CD4-positive, alpha-beta T cell treated with Interferon alpha-2 for 1 hour (primary cell): ENCODE measurements at regions not wholly inside any gene's neighbourhood (a gene's known extent, or its start where the extent isn't known, plus 50 kb on each side); places are given as distances from the start of the nearest gene placed in this dataset.

Source experiments
- DNase-seq, 2 donors: peaks; one replicate each; pipeline ENCODE4 v3.0.0-alpha.2; 2020 to 2022

DNA sequence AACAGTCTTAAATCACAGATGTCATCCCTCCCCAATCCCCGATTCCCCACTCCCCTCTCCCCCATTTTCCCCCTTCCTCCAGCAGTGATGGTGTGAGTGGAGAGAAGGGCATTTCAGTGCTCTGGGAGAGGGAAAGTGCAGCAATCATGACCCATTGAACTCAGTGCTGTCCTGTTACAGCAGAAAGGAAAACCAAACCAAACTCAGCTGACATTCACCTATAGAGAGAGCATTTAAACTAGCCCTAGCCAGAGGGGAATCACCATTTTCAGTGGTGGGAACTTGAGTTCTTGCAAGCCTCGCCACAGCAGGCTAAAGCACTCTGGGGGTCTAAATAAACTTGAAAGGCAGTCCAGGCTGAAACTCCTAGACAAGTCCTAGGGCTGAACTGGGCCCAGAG, 129.9 kb upstream of the COL21A1 start:
- DNase-seq = no peak

DNA sequence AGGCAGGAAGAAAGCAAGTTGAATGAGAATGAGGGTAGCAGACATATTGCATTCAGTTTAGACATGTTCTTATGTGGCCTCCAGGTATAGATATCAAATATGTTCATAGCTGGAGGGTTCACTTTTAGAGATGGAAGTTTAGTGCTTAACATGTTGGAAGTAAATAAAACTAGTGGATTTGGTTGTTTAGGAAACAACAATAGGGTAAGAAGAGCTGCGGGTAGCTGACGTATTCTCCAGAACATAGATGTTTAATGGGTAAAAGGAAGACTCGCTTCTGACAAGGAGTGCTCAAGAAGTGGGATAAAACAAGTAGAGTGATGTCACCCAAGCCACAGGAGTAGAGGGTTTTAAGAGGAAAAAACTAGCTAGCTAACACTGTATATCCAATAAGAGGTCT, 128.4 kb upstream of the COL21A1 start:
- DNase-seq = no peak

- no peak for DNase-seq
Measured at GRCh38 chr6:56374841-56375369, 127.5 kb upstream of the COL21A1 start.

DNA sequence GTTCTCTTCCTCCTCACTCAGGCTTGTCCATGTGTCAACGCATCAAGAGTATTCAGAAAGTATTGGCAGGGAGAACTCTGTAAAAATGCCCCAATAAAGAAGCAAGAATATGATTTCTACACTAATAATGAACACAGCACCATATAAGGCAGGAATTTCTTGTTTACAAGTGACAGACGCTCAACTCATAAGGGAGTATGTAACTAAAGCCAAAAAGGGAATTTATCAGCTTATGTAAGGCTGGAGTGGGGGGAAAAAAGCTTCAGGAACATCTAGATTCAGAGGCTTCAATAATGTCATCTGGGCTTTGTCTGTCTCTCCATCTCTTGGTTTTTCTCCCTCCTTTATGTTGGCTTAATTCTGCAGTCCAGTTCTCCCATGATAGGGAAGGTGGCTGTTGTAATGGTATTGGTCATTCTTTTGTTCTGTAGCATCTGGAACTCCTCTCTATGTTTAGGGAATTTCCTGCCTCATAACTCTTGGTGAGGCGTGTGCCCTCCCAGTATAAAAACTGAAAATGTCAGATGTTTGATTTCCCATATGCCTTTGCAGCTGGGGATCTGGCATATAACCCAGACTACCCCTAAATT, 125.1 kb upstream of the COL21A1 start:
- DNase-seq = no peak

GRCh38 chr6:56370561-56371211, 123.3 kb upstream of the COL21A1 start:
- DNase-seq = peak in 1 of 2 donors; percentile 11

- no peak for DNase-seq
Measured at GRCh38 chr6:56370127-56370540, 122.8 kb upstream of the COL21A1 start.

DNA sequence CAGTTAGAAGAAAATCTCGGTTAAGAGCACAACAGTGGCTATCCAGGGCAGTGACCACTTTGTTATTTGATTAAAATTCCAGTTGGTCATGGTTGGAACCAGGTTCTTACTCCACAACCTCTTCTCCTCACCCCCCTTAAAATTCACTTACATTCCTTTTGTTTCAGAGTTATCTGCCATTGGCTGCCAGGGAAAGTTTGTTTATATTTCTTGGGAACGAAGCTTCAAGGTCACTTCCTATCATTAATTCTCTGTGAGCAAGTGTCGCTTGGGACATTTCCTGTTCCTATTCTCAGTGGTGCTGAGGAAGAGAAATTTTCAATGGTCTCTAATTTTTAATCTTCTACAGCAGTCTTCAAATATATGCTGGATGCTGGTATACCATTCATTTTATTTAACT, 121.1 kb upstream of the COL21A1 start:
- no peak for DNase-seq

DNA sequence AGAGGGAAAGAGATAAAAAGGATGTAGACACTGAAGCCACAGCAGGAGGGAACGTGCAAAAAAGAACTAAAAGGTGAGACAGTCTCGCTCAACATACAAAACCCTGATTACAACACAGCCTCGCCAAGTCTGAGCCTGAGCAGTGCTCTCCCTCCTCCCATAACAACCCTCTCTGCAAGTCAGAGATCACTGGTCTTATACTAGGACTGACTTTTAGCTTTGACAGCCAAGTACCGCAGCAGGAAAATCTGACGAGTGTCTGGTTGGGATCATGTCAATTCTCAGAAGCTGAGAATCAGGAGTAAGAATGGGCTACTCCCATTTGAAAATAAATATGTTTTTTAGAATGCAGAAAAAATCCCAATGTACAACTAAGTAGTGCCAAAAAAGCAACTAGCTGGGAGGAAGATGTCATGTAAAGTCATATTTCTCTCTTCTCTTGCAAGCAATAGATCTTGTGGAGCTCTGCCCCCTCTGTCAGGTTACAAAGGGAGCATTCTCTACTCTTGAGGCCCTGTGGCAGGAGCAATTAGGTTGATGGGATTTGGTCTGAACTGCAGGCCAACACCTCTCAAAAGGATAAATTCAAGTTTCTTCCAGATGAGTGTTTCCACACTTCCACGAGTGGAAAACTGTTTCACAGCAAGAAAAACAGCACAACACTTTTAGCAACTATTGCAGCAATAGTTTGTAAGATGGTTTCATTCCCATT, 118.9 kb upstream of the COL21A1 start:
- DNase-seq = no peak

- no peak for DNase-seq
Measured at GRCh38 chr6:56364827-56365339, 117.5 kb upstream of the COL21A1 start.

DNA sequence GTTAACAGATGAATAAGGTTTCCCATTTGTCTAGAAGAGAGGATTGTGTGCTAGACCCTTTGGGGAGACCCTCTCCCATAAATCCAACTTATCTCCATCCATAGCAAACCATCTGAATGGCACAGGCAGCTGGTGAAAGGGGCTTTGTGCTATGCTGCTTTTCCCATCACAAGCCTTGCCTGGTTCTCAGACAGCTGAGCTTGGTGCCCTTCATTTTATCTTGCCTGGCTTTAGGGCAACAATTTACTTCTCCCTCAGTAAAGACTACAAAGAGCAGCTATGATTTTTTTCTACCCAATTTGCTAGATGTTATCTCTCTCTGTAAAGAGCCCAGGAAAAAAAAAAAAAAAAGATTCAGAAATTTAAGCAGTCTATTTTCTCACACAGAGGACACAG, 117.0 kb upstream of the COL21A1 start:
- no peak for DNase-seq

DNA sequence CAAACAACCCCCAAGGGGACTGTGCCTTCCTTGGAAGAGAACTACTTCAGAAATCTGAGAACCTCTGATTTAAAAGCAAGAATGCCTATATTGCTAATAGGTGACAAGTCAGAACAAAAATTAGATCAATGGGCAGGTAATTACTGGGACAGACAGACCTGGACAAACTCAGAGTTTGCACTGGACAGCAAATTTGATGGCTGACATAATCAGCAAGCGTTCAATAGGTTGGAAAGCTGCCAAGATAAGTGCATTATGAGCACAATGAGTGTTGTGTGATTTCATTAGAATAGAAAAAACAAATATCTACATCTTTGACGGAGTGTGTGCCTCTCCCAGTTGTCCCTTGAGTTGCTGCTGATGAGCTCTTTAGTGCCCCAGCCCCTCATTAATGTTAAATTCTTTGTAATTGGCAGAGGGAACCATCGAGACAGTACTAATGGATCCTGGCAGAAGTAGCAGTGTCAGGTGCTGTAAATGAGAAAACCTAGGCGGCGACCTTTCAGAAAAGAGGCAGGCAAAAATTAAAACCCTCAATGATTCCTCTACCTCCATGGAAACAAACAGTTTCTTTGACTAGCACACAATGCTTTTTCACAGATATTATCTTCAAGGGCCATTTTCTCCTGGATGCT, 116.5 kb upstream of the COL21A1 start:
- no peak for DNase-seq

DNA sequence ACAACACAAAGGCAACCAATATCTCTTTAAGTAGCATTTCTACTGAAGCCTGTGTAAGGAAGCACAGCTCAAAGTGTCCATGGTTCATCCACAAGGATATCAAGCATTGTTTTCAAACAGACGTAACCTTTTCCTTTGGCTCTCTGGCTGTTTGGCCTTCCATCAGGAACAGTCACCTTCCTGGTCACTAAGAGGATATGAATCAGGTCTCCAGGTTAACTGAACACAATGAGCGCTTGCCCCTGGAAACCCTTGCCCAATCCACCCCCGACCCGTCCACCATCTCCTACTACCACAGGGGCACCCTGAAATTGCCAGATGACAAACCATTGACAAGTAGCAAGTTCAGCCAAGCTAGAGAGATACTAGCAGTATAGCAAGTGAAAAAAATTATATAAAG, 114.4 kb upstream of the COL21A1 start:
- DNase-seq = no peak

DNA sequence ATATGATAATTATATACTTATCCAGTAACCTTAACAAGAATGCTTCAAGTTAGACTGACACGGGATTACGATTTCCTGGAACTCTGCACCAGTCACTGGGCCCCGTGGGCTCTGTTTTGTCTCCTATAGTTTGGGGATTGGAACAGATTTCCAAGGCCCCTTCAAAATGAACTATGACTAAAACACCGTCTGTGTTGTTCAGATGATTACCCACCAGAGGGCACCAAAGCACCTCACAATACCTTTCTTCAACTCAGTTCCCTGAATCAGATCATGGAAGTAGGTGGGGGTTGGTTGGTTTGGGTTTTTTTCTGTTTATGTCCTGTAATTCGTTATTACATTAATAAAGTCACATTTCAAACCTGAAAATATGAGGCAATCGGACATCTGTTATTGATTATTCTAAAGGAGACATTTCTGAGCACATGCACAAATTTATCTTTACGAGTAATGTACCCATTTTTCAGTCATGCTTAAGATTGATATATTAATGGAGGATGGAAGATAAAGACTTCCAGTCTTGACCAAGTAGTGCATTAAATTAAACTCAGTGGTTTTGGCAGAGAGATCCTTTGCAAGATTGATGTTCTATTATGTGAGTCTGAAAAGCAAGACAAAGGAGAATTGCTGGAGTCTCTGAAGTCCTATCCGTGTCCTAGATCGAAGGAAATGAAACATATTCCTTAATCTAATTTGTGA, 112.0 kb upstream of the COL21A1 start:
- peak; percentile 47 to 63 for DNase-seq

GRCh38 chr6:56357616-56358373, 110.4 kb upstream of the COL21A1 start:
- DNase-seq = no peak

GRCh38 chr6:56356426-56356825, 109.0 kb upstream of the COL21A1 start:
- no peak for DNase-seq

GRCh38 chr6:56353860-56354259, 106.5 kb upstream of the COL21A1 start:
- DNase-seq = no peak

- DNase-seq = no peak
Measured at GRCh38 chr6:56350628-56351260, 103.4 kb upstream of the COL21A1 start.

- no peak for DNase-seq
Measured at GRCh38 chr6:56349194-56349593, 101.8 kb upstream of the COL21A1 start.

DNA sequence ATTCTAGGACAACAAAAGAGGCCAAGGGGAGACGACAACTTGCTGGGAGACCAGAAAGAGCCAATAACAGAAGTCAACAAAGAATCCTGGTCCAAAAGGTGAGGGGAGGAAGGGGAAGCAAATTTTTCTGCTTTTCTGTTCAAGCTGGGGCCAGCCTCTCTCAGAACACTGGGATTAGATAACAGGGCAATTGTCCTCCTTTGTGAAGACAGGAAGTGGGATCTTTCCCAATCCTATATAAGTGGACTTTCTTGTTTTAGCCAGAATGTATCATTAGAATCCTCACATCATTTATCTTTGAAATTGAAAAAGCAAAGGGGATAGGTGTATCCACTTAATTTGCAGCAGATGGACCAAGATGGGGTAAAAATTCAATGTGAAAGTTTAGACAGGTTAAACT, 101.2 kb upstream of the COL21A1 start:
- no peak for DNase-seq

DNA sequence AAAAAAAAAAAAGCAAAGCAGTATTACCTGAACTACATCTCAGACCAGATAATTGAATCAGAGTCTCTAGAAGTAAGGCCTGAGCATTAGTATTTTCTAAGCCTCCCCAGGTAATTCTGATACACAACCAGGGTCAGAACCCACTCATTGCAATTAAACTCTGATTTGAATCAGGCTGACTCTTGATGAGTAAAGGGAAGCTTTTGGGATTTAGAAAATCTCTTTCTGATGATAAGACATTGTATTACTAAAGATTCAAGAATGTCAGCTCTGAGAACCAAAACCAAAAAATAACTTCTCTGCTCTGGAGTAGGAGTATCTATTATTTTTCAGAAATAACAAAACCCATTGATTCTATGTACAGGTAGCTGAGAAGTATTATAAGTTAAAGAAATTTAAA, 100.1 kb upstream of the COL21A1 start:
- no peak for DNase-seq

DNA sequence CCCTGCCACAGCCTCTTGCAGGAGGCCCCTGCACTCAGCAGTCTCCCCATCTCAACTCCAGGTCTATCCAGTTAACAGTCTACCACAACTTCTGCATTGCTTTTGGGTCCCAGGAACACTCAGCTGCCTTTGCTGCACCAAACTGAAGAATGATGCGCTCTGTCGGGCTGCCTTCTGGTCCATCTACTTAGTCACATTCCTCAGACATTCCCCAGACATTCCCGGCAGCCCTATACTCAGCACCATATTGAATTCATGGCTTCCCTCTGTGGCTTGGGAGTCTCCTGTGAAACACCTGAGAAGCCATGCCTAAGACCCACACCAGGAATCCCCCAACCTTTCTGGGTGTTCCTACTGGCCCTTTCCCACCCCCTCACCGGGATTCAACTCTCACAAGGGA, 99.6 kb upstream of the COL21A1 start:
- no peak for DNase-seq
